Lower leg skin (tissue), 3 donors: ENCODE measurements at regions not wholly inside any gene's neighbourhood (a gene's known extent, or its start where the extent isn't known, plus 50 kb on each side); places are given as distances from the start of the nearest gene placed in this dataset.

Experiments used
- CTCF ChIP-seq, 3 donors: fragments of 450-650 bp; IDR thresholded peaks; one replicate each; pipeline ENCODE4 v1.5.1; 2016; ENCODE audit warnings: antibody characterized with exemption in 3 of 3, mild to moderate bottlenecking in 3 of 3, moderate library complexity in 2 of 3
- POLR2A ChIP-seq, 2 donors: fragments of 450-650 bp; IDR thresholded peaks; one replicate each; pipeline ENCODE4 v1.6.1; 2016 to 2017; ENCODE audit warnings: antibody characterized with exemption in 2 of 2, mild to moderate bottlenecking in 1 of 2, moderate library complexity in 1 of 2

- no peak for TF ChIP-seq CTCF (IDR thresholded peaks at IDR 0.05)
- no peak for TF ChIP-seq POLR2A (IDR thresholded peaks at IDR 0.05)
Measured at GRCh38 chr3:31449318-31449717, 83.4 kb upstream of the STT3B start.
